GM19455 (cell line): ENCODE measurements at regions not wholly inside any gene's neighbourhood (a gene's known extent, or its start where the extent isn't known, plus 50 kb on each side); places are given as distances from the start of the nearest gene placed in this dataset.
"Not testable (repeated sequence)": the region's sequence is repeated elsewhere in the genome, so short reads cannot be mapped to it uniquely, and the experiment has no call there.

ENCODE experiments used
- ATAC-seq: cut with Tn5 transposase; IDR thresholded peaks from one replicate; pipeline ENCODE4 v1.9.1; 2021; ENCODE audit not compliant: unreplicated experiment

DNA sequence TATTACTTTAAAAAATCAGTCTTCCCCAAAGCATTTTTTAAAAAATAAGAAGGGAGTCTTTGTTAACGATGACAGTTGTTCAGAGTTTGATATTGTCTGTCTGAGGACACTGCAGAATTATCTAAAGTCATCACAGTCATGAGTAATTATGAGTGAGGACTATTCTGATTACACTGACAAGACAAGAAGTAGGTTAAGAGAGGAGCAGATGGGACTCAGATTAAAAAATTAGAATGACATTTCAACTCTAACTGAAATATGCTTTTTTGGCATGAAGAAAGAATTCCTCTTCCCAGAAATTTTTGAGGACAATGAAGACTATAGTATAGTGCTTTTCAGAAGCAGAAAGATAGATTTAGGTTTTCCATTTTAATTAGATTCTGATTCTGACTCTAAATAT is 456.5 kb downstream of the EPHA7 start:
- no peak for ATAC-seq

DNA sequence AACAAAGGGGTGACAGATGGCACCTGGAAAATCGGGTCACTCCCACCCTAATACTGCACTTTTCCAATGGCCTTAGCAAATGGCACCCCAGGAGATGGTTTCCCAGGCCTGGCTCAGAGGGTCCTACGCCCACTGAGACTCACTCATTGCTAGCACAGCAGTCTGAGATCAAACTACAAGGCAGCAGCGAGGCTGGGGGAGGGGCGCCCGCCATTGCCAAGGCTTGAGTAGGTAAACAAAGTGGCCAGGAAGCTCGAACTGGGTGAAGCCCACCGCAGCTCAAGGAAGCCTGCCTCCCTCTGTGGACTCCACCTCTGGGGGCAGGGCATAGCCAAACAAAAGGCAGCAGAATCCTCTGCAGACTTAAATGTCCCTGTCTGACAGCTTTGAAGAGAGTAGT is 467.2 kb downstream of the EPHA7 start:
- ATAC-seq, result not testable (repeated sequence)

DNA sequence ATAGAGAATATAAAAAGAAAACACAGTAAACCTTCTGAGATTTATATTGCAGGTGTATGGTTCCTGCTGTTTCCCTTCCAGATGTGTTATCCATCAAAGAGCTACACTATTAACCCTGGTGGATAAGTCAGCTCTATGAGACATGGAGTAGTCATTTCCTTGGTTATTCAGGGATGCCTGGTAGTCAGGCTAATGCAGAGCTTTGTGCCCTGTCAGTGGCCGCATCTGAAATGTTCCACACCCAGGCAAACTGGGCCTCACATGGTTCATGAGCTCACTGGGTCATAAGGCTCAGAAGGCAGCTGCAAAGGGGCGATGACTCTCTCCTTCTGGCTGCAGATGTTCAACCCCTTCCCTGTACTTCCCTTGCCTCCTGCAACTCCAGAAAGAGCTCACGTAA is 473.6 kb downstream of the EPHA7 start:
- ATAC-seq, result no peak

DNA sequence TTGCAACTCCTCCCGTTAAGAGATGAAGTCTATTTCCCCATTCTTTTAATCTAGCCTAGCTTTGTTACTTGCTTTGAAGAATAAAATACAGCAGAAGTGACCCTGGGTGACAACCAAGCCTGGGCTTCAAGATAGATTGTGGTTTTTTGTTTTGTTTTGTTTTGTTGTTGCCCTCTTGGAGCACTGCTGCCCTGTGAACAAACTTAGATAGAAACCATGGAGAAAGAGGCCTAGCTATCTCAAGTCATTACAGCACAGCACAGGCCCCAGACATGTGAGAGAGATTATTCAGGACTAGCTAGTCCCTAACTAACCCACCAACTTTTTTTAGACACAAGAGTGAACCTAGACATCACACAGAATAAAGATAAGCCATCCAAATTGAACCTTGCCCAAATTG is 475.2 kb downstream of the EPHA7 start:
- ATAC-seq, result no peak

DNA sequence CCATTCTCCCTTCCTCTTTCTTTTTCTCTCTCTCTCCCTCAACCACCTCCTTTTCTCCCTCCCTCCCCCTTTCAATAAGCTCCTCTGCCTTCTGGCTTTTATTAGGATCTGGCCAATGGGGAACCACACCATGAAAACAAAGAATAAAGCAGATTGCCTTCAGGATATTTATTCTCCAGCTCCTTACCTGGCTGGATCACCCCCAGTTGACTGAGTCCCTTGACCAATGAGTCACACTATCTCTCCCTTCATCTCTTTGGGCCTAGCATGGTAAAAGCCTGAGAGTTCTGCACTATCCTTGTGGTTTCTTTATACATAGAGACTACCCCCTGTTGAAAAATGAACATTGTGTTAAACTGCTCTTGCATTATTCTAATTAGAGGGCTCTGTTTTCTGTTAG is 476.8 kb downstream of the EPHA7 start:
- no peak for ATAC-seq

DNA sequence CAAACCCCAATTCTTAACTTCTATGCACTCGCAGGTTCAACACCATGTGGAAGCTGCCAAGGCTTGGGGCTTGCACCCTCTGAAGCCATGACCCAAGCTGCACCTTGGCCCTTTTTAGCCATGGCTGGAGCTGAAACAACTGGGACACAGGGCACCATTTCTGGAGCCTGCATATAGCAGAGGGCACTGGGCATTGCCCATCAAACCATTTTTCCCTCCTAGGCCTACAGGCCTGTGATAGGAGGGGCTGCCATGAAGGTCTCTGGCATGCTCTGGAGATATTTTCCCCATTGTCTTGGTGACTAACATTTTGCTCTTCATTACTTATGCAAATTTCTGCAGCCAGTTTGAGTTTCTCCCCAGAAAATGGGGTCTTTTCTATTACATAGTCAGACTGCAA is 484.7 kb downstream of the EPHA7 start:
- no peak for ATAC-seq

DNA sequence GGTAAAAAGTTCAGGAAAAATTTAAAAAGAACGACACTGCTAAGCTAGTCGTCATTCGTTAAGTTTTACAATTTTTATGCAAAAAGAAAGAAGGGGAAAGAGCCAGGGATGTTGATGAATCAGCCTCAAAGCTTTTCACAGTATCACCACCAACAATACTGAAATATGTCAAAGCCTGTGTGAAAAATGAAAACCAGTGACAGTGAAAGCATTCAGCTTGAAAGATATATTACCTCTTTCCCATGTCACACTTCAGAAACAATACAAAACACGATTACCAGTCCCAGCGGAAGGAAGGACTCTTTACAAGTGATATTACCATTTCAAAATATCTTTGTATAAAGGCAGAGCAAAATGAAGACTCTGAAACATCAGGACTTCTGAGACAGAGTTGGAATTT is 489.2 kb downstream of the EPHA7 start:
- ATAC-seq, result no peak

DNA sequence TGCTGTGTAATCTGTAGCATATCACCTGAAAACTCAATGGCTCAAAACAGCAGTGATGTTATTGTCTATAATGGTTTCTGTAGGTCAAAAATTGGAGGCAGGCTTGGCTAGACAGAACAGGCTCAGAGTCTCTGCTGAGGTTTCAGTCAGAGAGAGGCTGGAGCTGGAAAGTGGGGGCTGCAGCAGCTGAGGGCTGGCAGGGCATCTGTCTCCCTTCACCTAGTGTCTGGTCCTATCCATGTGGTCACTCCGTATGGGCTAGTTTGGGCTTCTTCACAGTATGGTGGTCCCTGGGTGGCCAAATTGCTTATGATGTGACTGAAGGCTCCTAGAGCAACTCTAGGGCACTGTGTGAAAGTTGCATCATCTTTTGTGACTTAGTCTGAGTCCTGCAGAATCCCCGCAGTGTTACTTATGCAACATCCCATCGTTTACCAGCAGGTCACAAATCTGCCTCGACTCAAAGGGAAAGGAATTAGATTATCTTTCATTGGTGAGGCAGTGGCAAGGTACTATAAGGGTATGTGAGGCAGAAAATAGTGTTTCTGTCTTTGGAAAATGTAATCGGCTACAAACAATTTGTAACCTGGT is 497.0 kb downstream of the EPHA7 start:
- no peak for ATAC-seq

DNA sequence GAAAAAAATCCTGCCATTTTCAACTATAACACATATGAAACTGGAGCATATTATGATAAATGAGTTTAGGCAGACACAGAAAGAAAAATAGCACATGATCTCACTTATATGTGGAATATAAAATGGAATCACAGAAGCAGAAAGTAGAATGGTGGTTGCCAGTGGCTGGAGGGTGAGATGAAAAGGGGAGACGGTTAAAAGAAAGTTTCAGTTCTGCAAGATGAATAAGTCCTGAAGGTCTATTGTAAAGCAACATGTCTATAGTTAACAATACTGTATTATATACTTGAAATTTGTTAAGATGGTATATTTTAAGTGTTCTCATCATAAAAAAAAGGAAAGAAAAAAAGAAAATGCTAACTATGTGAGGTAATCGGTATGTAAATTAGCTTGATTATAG is 503.9 kb downstream of the EPHA7 start:
- no peak for ATAC-seq

DNA sequence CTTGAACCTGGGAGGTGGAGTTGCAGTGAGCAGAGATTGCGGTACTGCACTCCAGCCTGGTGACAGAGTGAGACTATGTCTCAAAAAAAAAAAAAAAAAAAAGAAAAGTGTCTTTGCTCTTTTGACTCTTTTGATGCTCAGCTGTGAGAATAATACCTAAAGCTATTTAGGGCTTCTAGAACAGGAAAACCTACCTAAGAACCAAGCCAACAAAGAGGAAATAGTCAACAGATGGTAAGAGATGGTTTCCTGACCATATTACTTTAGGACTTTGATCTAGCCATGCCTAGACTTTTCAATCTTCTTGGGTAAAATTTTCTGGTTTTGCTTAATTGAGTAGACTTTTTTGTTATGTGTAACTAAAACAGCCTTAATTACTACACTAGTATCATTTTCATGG is 508.1 kb downstream of the EPHA7 start:
- ATAC-seq, result no peak

DNA sequence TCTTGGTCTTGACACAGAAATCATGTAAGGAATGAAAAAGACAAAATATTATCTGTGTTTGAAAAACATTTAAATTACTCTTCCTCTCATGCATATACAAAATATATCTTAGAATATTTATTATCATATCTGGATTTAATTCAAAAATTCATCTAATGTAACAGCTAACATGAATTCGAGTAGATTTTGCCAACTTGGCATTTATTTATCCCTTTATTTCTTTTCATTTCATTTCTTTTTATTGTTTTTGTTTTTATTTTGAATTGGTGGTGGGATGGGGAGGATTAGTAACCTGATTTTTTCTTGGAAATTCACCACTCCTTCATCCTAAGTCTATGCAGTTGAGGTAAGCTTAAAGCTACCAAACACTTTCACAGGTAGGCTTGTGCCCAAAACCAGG is 508.7 kb downstream of the EPHA7 start:
- no peak for ATAC-seq

DNA sequence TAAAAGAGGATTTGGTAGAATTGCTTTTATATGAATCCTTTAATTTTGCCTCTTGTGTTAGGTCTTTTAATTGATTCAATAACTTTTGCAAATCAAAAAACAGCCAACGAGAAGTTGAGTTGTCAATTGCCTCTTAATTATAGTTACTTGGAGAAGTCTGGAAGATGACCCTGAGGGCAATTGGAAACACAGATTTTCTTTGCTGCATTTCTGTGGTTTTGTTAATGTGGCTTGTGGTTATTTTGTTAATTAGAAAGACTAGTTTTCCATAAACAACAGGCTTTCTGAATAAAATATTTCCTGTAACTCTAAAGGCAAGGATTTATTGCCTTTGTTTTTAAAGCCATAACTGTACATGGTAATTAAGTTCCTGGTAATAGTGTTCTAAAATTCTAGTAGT is 513.0 kb downstream of the EPHA7 start:
- no peak for ATAC-seq

DNA sequence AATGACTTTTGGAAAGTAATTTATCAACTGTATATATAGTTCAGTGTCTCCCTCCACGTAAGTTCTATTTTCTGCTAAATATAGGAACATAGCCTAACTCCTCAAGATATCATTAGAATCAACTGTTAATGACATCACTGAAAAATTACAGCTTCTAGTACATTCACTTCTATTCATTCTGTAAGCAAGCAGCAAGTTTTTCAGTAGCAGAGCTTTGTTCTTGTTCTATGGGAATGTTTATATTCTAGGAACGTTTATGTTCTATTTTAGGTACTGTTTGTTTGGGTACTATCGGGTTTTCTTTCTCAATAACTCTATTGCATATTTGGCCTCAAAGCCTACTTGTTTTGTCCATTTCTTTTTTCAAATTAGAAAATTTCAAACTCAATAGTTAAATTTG is 525.6 kb downstream of the EPHA7 start:
- ATAC-seq, result no peak

DNA sequence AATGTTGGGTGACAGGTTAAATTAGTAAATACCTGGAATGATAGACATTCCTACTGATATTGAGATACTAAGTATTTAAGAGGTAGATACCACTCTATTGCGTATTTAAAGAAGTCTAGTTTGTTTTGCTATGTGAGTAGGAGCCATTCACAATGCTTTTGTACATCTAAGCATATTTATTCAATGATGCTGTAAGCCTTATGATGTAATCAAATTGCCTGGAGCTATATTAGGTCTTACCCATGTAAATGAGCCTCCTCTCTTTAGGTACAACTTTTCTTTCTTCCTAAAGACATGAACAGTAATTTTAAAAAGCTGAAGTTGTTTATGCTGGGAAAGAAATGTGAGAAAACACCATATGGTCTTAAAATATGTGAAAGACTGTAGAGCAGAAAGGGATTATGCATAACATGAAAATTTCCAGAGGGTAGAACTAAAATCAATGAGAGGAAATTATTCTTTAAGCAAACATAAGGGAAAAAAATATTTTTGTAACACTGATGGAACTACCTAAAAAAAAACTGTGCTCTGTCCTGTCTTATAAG is 526.7 kb downstream of the EPHA7 start:
- no peak for ATAC-seq

DNA sequence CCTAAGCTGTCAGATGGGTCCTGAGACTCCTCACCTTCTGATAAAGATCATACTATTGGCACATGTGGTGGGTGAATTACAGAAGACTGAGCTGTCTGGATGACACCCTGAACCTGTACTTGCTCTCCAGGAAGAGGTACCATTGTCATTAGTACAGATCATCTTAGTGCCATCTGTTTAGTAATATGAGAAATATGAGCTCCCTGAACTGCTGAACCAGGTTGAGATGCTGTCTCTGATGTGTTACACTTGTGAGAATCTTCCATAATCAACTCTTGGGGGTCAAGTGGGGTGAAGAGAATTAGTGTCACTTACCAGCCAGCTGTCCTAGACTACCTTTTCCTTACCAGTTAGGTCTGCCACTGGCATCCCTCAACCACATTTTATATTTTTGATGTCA is 531.0 kb downstream of the EPHA7 start:
- ATAC-seq, result no peak

DNA sequence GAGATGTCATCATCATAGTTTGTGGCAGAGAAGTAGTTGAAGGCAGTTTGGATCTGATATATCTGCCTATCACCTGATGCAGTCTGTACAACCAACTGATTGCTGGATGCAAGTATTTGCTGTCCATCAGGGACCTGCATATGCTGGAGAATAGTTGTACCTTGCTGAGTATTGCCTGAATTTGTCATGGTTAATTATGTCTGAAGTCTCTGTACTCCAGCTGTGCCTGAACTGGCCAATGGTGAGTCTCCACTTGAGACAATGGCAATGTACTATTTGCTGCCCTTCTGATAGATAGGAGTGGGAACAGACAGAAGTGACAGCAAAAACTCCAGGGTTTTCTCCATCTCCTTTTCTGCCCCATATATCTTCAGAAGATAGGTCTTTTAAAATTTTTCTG is 531.5 kb downstream of the EPHA7 start:
- no peak for ATAC-seq

DNA sequence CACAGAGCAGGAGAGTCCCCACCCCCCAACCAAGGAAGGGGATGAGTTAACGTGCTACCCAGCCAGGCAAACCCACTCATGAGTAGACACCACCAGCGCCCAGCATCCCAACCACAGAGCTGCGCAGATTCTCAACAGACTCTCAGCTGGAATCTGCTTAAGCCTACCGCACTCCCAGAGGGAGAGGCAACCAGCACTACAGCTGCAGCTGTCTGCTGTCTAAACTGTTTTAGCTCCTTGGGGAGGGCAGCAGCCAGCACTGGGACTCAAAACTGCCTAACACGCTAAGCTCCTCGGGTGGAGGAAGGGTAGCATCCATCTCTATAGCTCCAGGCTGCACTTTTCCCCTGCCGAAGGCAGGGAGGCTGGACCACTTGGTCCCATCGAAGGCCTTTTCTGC is 539.8 kb downstream of the EPHA7 start:
- ATAC-seq, result no peak

DNA sequence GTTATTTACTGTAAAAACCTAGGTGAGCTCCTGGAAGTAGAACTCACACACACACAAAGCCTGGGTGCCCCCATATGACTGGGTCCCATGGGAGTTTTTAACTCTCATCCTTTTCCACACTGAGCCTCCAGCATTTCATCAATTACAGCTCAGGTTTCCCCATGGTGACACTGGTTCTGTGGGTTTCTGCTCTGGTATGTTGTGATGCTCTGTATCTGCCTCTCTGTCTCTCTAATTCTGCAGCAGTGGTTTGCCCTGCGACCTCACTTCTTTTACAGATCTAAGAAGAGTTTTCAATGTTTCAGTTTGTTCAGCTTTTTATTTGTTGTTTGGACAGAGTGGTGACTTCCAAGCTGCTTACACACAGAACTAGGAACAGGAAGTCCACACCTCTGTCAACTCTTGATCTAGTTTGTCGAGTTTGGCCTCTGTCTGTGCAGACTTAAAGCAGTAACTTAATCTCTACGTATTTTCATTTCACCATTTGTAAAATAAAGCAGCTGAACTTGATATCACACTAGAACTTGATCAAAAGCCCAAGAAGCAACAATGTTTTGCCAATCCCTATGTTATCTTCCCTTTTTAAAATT is 554.3 kb downstream of the EPHA7 start:
- ATAC-seq, result no peak

DNA sequence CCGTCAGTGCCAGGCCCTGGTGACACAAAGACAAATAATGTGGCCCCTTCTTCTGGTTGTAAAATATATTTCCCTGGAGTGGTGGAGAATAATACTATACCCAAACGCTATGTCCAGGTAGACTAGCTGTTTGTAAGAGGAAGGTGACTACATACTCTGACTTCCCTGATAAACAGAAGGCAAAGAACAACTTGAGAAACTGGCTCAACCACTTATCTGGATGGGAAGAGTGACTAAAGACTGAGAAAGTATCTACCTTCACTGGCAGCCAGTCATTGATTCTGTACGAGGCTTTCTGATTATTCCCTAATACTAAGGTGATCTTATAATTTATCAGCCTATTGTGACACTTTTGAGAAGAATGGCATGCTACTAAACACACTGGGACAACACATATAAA is 569.7 kb downstream of the EPHA7 start:
- ATAC-seq, result no peak

DNA sequence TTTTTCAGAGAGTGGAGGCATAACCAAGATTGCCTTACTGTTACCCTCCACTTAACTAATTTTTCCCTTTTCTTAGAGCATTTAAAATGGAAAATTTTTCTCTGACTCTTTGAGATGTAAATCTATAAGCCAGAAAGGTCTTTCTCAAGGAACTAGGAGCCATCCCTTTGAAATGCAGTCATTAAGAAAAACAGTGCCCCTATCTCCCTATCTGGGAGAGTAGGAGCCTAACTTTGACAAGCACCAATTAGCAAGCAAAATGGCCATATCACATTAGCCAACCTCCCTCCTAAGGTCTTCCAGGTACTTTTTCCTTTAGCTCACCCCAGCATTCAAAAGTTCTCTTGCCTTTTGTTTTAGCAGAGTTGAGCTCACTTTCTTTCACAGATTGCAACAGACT is 570.5 kb downstream of the EPHA7 start:
- ATAC-seq, result no peak

DNA sequence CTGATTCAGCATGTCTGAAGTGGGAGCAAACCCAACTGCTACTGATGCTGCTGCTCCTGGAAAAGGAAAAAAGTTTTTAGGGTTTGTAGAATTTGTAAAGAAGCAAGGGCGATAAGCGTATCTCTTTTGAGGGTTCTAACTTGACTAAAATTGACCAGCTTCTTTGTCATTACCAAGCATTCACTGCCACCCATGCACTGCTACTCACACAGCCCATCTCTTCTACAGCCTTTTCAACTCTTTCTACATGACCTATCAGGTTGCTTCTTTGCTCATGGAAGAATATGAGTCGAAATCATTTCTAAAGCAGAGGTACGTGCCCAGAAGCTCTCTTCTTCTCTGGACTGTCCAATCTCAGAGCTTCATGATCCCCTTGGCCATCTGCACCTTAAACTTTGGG is 570.9 kb downstream of the EPHA7 start:
- ATAC-seq, result no peak

DNA sequence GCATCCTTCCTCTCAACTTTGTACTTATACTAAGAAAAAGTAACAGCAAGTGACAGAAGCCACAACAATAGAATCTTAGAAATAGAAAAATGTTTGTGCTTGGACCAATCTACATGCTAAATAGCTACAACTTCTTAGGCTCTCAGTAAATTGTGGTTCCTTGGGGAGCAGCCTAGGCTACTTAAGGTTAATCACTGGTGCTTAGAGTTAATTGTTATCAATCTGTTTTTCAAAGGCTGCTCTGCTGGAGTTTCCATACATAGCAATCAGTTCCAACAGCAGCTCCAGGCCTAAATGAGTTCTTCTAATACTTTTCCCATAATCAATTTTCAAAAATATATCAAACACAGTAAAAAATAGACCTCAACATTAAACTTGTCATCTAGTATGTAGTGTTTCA is 571.4 kb downstream of the EPHA7 start:
- ATAC-seq, result no peak

DNA sequence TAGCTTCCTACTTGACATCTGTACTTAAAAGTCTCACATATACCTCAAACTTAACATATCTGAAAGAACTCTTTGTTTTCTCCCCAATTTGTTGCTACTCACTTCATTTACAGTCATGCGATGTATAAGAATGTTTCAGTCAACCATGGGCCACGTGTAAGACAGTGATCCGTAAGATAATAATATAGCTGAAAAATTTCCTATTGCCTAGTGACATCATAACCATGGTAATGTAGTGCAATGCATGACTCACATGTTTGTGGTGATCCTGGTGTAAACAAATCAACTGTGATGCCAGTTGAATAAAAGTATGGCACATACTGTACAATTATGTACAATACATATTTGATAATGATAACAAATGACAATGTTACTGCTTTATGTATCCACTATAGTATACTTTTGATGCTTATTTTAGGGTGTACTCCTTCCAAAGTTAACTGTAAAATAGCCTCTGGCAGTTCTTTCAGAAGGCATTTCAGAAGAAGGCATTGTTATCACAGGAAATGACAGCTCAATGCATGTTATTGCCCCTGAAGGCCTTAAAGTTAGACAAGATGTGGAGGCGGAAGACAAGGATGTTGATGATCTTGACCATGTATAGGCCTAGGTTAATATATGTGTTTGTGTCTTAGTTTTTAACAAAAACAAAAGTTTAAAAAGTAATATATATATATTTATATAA is 579.0 kb downstream of the EPHA7 start:
- no peak for ATAC-seq
